ENCODE measurements at regions not wholly inside any gene's neighbourhood (a gene's known extent, or its start where the extent isn't known, plus 50 kb on each side); places are given as distances from the start of the nearest gene placed in this dataset.

DNA sequence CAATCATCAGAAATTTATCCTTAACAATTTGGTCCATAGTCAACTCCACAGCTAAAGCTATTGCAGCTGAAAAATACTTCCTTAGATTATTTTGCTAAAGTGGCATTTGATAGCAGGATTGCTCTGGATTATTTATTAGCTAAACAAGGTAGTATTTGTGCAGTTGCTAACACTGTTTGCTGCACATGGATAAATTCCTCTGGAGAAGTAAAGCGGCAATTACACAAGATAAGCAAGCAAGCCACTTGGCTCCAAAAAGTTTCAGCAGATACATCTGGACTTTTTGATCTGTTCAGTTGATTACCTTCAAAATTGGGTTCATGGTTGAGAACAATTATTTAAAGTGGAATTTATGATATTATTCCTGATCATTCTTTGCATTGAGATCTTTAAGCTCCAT lies 971.5 kb downstream of the C4orf33 start (continued):
- TF ChIP-seq, protein P1, sequence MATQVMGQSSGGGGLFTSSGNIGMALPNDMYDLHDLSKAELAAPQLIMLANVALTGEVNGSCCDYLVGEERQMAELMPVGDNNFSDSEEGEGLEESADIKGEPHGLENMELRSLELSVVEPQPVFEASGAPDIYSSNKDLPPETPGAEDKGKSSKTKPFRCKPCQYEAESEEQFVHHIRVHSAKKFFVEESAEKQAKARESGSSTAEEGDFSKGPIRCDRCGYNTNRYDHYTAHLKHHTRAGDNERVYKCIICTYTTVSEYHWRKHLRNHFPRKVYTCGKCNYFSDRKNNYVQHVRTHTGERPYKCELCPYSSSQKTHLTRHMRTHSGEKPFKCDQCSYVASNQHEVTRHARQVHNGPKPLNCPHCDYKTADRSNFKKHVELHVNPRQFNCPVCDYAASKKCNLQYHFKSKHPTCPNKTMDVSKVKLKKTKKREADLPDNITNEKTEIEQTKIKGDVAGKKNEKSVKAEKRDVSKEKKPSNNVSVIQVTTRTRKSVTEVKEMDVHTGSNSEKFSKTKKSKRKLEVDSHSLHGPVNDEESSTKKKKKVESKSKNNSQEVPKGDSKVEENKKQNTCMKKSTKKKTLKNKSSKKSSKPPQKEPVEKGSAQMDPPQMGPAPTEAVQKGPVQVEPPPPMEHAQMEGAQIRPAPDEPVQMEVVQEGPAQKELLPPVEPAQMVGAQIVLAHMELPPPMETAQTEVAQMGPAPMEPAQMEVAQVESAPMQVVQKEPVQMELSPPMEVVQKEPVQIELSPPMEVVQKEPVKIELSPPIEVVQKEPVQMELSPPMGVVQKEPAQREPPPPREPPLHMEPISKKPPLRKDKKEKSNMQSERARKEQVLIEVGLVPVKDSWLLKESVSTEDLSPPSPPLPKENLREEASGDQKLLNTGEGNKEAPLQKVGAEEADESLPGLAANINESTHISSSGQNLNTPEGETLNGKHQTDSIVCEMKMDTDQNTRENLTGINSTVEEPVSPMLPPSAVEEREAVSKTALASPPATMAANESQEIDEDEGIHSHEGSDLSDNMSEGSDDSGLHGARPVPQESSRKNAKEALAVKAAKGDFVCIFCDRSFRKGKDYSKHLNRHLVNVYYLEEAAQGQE (IDR thresholded peaks at IDR 0.05) = peak; percentile 40
- TF ChIP-seq JUND (IDR thresholded peaks at IDR 0.05) (no peak), TAF1 (conservative IDR thresholded peaks at IDR 0.05) (no peak), HNF4G (IDR thresholded peaks at IDR 0.05) (no peak)

DNA sequence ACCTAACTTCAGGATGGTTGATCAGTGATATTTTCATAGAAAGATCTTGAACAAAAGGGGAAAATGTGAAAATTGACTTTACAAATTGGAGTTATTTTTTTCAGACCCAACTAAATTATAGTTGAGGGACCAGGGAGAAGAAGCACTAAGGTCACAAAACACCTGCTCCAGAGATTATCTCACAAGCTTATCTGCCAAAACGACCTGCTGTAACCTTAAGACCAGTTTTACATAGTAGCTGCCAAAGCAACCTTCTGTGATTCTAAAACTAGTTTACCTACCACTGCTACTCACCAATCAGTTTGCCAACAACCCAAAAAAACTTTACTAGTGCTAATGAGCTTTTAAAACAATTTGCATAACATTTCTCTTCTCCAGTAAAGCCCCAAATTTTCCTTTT lies 972.1 kb downstream of the C4orf33 start:
- no peak overlapping the region for H3K4me3 ChIP-seq (ENCODE audit: low read depth in 1 of 3, low read length in 3 of 3)
- WGBS = 5% methylated on average over 1 of the region's 1 CpG
- no peaks in the 10 kb centered on the region for H3K9me3 ChIP-seq (ENCODE audit: control insufficient read depth in 4 of 4, low read length in 3 of 4)
- H3K4me1 ChIP-seq (ENCODE audit: control insufficient read depth in 4 of 4, insufficient read depth in 4 of 4, low read length in 3 of 4) = peaks cover 8 to 27% (median 19%) of the 10 kb centered on the region in 4 donors
- no peak overlapping the region for H3K9ac ChIP-seq (ENCODE audit: low read depth in 1 of 2, low read length in 2 of 2)
- no peak for DNase-seq (ENCODE audit: low spot score)
- H3K27me3 ChIP-seq (ENCODE audit: control insufficient read depth in 4 of 4, insufficient read depth in 4 of 4, low read length in 3 of 4) = no peaks in the 10 kb centered on the region
- H3K27ac ChIP-seq (ENCODE audit: low read depth in 1 of 2, low read length in 2 of 2) = no peak overlapping the region
- peak in 1 of 2 donors; percentile 31 for TF ChIP-seq RXRA (IDR thresholded peaks at IDR 0.05)
- TF ChIP-seq, protein P2, sequence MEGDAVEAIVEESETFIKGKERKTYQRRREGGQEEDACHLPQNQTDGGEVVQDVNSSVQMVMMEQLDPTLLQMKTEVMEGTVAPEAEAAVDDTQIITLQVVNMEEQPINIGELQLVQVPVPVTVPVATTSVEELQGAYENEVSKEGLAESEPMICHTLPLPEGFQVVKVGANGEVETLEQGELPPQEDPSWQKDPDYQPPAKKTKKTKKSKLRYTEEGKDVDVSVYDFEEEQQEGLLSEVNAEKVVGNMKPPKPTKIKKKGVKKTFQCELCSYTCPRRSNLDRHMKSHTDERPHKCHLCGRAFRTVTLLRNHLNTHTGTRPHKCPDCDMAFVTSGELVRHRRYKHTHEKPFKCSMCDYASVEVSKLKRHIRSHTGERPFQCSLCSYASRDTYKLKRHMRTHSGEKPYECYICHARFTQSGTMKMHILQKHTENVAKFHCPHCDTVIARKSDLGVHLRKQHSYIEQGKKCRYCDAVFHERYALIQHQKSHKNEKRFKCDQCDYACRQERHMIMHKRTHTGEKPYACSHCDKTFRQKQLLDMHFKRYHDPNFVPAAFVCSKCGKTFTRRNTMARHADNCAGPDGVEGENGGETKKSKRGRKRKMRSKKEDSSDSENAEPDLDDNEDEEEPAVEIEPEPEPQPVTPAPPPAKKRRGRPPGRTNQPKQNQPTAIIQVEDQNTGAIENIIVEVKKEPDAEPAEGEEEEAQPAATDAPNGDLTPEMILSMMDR (IDR thresholded peaks at IDR 0.05; ENCODE audit: low read depth, low read length, missing input control) = no peak
- TF ChIP-seq HNF4A (conservative IDR thresholded peaks at IDR 0.05) = peak in 1 of 2 donors; percentile 2
- TF ChIP-seq, protein P3, sequence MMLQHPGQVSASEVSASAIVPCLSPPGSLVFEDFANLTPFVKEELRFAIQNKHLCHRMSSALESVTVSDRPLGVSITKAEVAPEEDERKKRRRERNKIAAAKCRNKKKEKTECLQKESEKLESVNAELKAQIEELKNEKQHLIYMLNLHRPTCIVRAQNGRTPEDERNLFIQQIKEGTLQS (IDR thresholded peaks at IDR 0.05) = no peak
- no peaks in the 10 kb centered on the region for H3K36me3 ChIP-seq (ENCODE audit: control insufficient read depth in 4 of 4, insufficient read depth in 3 of 4, low read depth in 1 of 4, low read length in 3 of 4)

DNA sequence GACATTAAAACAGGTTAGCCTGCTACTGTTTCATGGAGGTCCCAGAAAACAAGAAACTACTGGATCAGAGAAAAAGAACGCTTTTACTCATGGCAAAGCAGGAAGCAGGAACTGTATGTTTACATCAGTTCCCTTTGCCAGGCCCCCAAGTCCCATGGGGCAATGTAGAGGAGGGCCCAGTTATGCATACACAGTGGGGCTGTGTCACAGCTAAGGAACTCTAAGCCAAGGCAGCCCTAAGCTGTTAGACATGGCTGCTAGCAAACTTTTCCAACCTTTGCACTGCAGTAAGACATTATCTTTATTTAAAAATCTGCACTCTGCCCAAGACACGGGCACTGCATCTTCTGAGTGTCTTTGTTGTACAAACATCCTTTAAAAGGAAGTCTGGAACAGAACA lies 975.8 kb downstream of the C4orf33 start:
- DNase-seq (ENCODE audit: low spot score) = no peak
- TF ChIP-seq JUND (IDR thresholded peaks at IDR 0.05) (no peak), FOXA1 (IDR thresholded peaks at IDR 0.05) (no peak), EGR1 (IDR thresholded peaks at IDR 0.05; ENCODE audit: low read depth in 2 of 2) (no peak), TAF1 (conservative IDR thresholded peaks at IDR 0.05) (no peak), HNF4A (conservative IDR thresholded peaks at IDR 0.05) (no peak), YY1 (IDR thresholded peaks at IDR 0.05) (no peak)
- TF ChIP-seq, protein P4, sequence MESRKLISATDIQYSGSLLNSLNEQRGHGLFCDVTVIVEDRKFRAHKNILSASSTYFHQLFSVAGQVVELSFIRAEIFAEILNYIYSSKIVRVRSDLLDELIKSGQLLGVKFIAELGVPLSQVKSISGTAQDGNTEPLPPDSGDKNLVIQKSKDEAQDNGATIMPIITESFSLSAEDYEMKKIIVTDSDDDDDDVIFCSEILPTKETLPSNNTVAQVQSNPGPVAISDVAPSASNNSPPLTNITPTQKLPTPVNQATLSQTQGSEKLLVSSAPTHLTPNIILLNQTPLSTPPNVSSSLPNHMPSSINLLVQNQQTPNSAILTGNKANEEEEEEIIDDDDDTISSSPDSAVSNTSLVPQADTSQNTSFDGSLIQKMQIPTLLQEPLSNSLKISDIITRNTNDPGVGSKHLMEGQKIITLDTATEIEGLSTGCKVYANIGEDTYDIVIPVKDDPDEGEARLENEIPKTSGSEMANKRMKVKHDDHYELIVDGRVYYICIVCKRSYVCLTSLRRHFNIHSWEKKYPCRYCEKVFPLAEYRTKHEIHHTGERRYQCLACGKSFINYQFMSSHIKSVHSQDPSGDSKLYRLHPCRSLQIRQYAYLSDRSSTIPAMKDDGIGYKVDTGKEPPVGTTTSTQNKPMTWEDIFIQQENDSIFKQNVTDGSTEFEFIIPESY (IDR thresholded peaks at IDR 0.05) = no peak
- TF ChIP-seq, protein P1 (IDR thresholded peaks at IDR 0.05) = no peak
- TF ChIP-seq, protein P3 (IDR thresholded peaks at IDR 0.05) = no peak
- H3K4me3 ChIP-seq (ENCODE audit: low read depth in 1 of 3, low read length in 3 of 3) = no peak overlapping the region
- WGBS = 73% methylated on average over 2 of the region's 2 CpGs
- peaks cover 12 to 39% (median 27%) of the 10 kb centered on the region in 4 donors for H3K4me1 ChIP-seq (ENCODE audit: control insufficient read depth in 4 of 4, insufficient read depth in 4 of 4, low read length in 3 of 4)
- H3K9ac ChIP-seq (ENCODE audit: low read depth in 1 of 2, low read length in 2 of 2) = no peak overlapping the region
- no peaks in the 10 kb centered on the region for H3K9me3 ChIP-seq (ENCODE audit: control insufficient read depth in 4 of 4, low read length in 3 of 4)
- H3K27ac ChIP-seq (ENCODE audit: low read depth in 1 of 2, low read length in 2 of 2) = no peak overlapping the region
- H3K36me3 ChIP-seq (ENCODE audit: control insufficient read depth in 4 of 4, insufficient read depth in 3 of 4, low read depth in 1 of 4, low read length in 3 of 4) = no peaks in the 10 kb centered on the region
- H3K27me3 ChIP-seq (ENCODE audit: control insufficient read depth in 4 of 4, insufficient read depth in 4 of 4, low read length in 3 of 4) = no peaks in the 10 kb centered on the region
